OCI-LY7 (cell line): ENCODE measurements at regions not wholly inside any gene's neighbourhood (a gene's known extent, or its start where the extent isn't known, plus 50 kb on each side); places are given as distances from the start of the nearest gene placed in this dataset.

Source experiments
- CTCF ChIP-seq: fragments of 200-600 bp; sonication (generic); conservative IDR thresholded peaks from 2 replicates; pipeline ENCODE4 v1.5.1; 2014; ENCODE audit warnings: mild to moderate bottlenecking, antibody characterized with exemption, low read length, moderate library complexity, mixed read lengths
- EZH2phosphoT487 ChIP-seq: fragments of 200-600 bp; sonication (generic); IDR thresholded peaks from 2 replicates; pipeline ENCODE4 v1.6.1; 2018; ENCODE audit warnings: low read depth, borderline replicate concordance, mild to moderate bottlenecking, mixed run types, antibody characterized with exemption, low read length, moderate library complexity, mixed read lengths

- TF ChIP-seq CTCF (no peak), EZH2phosphoT487 (no peak)
Measured at GRCh38 chr12:84572196-84572595, 340.4 kb downstream of the SLC6A15 start.
